ENCODE measurements at regions not wholly inside any gene's neighbourhood (a gene's known extent, or its start where the extent isn't known, plus 50 kb on each side); places are given as distances from the start of the nearest gene placed in this dataset.
"Not testable (repeated sequence)": the region's sequence is repeated elsewhere in the genome, so short reads cannot be mapped to it uniquely, and the experiment has no call there.

DNA sequence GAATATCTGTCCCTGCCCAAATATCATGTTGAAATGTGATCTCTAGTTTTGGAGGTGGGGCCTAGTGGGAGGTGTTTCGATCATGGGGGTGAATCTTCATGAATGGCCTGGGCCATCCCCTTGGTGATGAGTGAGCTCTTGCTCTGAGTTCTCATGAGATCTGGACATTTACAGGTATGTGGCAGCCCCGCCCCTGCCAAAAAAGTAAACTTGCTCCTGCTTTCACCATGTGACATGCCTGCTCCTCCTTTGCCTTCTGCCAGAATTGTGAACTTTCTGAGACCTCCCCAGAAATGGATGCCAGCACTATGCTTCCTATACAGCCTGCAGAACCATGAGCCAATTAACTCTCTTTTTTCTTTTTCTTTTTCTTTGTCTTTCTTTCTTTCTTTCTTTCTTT is 229.3 kb downstream of the POTEG start:
- H3K4me1 ChIP-seq (ENCODE audit: control insufficient read depth in 1 of 2, insufficient read depth in 2 of 2, low read depth in 1 of 2, low read length in 1 of 2), result not testable (repeated sequence)

GRCh38 chr14:19216480-19216879 is 217.7 kb downstream of the POTEG start:
- POLR2A ChIA-PET; CTCF ChIA-PET; H3K36me3 ChIP-seq (replicated peaks in 1 of 2; ENCODE audit: control insufficient read depth in 1 of 2, insufficient read depth in 2 of 2, low read length in 1 of 2); H3F3A ChIP-seq (replicated peaks; ENCODE audit: insufficient read depth); H2AFZ ChIP-seq (ENCODE audit: low read depth); H3K27ac ChIP-seq (ENCODE audit: low read depth in 2 of 2, low read length in 1 of 2); H3K9me2 ChIP-seq; H3K4me1 ChIP-seq (ENCODE audit: control insufficient read depth in 1 of 2, insufficient read depth in 2 of 2, low read depth in 1 of 2, low read length in 1 of 2); H3K9me3 ChIP-seq; H3K4me2 ChIP-seq; DNase-seq; H3K79me2 ChIP-seq (ENCODE audit: insufficient read depth); H3K4me3 ChIP-seq (ENCODE audit: low read depth in 2 of 2, low read length in 1 of 2); H3K27me3 ChIP-seq (ENCODE audit: insufficient read depth); H4K20me1 ChIP-seq (ENCODE audit: insufficient read depth); H3K9ac ChIP-seq: not testable (repeated sequence)
- WGBS (ENCODE audit: low lambda C conversion rate), result 13% methylated on average over 5 of the region's 9 CpGs

More for the DNA sequence above, 229.3 kb downstream of the POTEG start:
- H3K9ac ChIP-seq; CTCF ChIA-PET; H3K9me3 ChIP-seq; H2AFZ ChIP-seq (ENCODE audit: low read depth); H3K4me2 ChIP-seq; H3K27me3 ChIP-seq (ENCODE audit: insufficient read depth); H3F3A ChIP-seq (replicated peaks; ENCODE audit: insufficient read depth); H3K27ac ChIP-seq (ENCODE audit: low read depth in 2 of 2, low read length in 1 of 2); H4K20me1 ChIP-seq (ENCODE audit: insufficient read depth); H3K4me3 ChIP-seq (ENCODE audit: low read depth in 2 of 2, low read length in 1 of 2); H3K79me2 ChIP-seq (ENCODE audit: insufficient read depth); DNase-seq; POLR2A ChIA-PET; H3K36me3 ChIP-seq (replicated peaks in 1 of 2; ENCODE audit: control insufficient read depth in 1 of 2, insufficient read depth in 2 of 2, low read length in 1 of 2); H3K9me2 ChIP-seq: not testable (repeated sequence)
- WGBS (ENCODE audit: low lambda C conversion rate), result 0% methylated on average over 2 of the region's 2 CpGs

DNA sequence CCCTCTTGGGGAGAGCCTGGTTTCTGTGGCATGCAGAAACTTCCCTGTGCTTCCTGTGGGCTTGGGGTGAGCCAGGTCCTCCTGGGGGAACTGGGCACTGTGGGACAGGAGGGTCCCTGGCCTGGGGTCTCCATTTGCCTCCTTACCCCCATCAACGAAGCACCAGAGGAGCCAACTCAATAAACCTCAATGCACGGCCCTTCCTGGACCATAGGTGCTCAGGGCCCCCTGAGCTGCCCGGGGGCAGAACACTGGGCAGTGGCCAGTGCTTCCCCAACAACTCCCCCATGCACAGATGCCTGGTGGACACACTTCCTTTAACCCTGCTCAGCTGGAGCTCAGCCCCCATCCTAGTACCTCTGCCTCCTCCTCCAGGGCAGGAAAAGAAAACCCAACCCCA is 214.7 kb downstream of the POTEG start:
- H2AFZ ChIP-seq (ENCODE audit: low read depth); H3K9ac ChIP-seq; DNase-seq; H4K20me1 ChIP-seq (ENCODE audit: insufficient read depth); H3K4me3 ChIP-seq (ENCODE audit: low read depth in 2 of 2, low read length in 1 of 2); CTCF ChIA-PET; H3K79me2 ChIP-seq (ENCODE audit: insufficient read depth); H3K27me3 ChIP-seq (ENCODE audit: insufficient read depth); H3K9me2 ChIP-seq; POLR2A ChIA-PET; H3F3A ChIP-seq (replicated peaks; ENCODE audit: insufficient read depth); H3K9me3 ChIP-seq; H3K4me1 ChIP-seq (ENCODE audit: control insufficient read depth in 1 of 2, insufficient read depth in 2 of 2, low read depth in 1 of 2, low read length in 1 of 2); H3K4me2 ChIP-seq; H3K27ac ChIP-seq (ENCODE audit: low read depth in 2 of 2, low read length in 1 of 2); H3K36me3 ChIP-seq (replicated peaks in 1 of 2; ENCODE audit: control insufficient read depth in 1 of 2, insufficient read depth in 2 of 2, low read length in 1 of 2): not testable (repeated sequence)
- 0% methylated on average over 1 of the region's 3 CpGs for WGBS (ENCODE audit: low lambda C conversion rate)

GRCh38 chr14:19231421-19231820 is 202.7 kb downstream of the POTEG start:
- H2AFZ ChIP-seq (ENCODE audit: low read depth); H3K27ac ChIP-seq (ENCODE audit: low read depth in 2 of 2, low read length in 1 of 2); H3K9me3 ChIP-seq; H3K4me3 ChIP-seq (ENCODE audit: low read depth in 2 of 2, low read length in 1 of 2); H3K4me1 ChIP-seq (ENCODE audit: control insufficient read depth in 1 of 2, insufficient read depth in 2 of 2, low read depth in 1 of 2, low read length in 1 of 2); H3K79me2 ChIP-seq (ENCODE audit: insufficient read depth); H3K9ac ChIP-seq; H3K27me3 ChIP-seq (ENCODE audit: insufficient read depth); H3F3A ChIP-seq (replicated peaks; ENCODE audit: insufficient read depth); H3K36me3 ChIP-seq (replicated peaks in 1 of 2; ENCODE audit: control insufficient read depth in 1 of 2, insufficient read depth in 2 of 2, low read length in 1 of 2); DNase-seq; POLR2A ChIA-PET; CTCF ChIA-PET; H4K20me1 ChIP-seq (ENCODE audit: insufficient read depth); H3K9me2 ChIP-seq; H3K4me2 ChIP-seq: not testable (repeated sequence)
- 36% methylated on average over 5 of the region's 7 CpGs for WGBS (ENCODE audit: low lambda C conversion rate)

DNA sequence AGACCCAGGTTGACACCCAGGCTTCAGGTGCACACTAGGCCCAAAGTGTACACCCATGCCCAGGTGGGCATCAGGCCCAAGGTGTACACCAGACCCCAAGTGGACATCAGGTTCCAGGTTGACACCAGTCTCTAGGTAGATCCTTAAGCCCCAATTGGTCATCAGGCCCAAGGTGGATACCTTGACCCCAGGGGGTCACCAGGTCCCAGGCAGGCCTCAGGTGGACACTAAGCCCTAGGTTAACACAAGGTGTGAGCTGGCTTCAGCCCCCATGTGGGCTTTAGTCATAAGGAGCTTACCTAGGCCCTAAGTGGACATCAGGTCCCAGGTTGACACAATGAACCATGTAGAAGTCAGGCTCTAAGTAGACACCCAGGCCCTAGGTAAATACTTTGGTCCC is 200.1 kb downstream of the POTEG start:
- DNase-seq; H3K36me3 ChIP-seq (replicated peaks in 1 of 2; ENCODE audit: control insufficient read depth in 1 of 2, insufficient read depth in 2 of 2, low read length in 1 of 2); H3K27me3 ChIP-seq (ENCODE audit: insufficient read depth); H3K27ac ChIP-seq (ENCODE audit: low read depth in 2 of 2, low read length in 1 of 2); H3K4me3 ChIP-seq (ENCODE audit: low read depth in 2 of 2, low read length in 1 of 2); CTCF ChIA-PET; H3K4me1 ChIP-seq (ENCODE audit: control insufficient read depth in 1 of 2, insufficient read depth in 2 of 2, low read depth in 1 of 2, low read length in 1 of 2); H3K9me2 ChIP-seq; H4K20me1 ChIP-seq (ENCODE audit: insufficient read depth); H3K9me3 ChIP-seq; H3K9ac ChIP-seq; POLR2A ChIA-PET; H2AFZ ChIP-seq (ENCODE audit: low read depth); H3K79me2 ChIP-seq (ENCODE audit: insufficient read depth); H3F3A ChIP-seq (replicated peaks; ENCODE audit: insufficient read depth); H3K4me2 ChIP-seq: not testable (repeated sequence)

DNA sequence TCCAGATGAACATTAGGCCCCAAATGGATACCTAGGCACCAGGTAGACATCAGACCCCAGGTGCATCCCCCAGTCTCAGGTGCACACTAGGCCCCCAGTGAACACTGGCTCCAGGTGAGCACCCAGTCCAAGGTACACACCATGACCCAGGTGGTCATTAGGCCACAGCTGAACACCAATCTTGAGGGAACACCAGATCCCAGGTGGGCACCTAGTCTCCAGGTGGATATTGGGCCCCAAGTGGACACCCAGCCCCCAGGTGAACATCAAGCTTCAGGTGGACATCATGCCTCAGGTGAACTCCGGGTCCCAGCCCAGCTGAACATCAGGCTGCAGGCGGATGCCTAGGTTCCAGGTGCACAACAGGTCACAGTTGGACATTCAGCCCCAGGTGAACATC is 196.5 kb downstream of the POTEG start:
- H3K79me2 ChIP-seq (ENCODE audit: insufficient read depth); POLR2A ChIA-PET; H3K4me2 ChIP-seq; H3K27me3 ChIP-seq (ENCODE audit: insufficient read depth); H2AFZ ChIP-seq (ENCODE audit: low read depth); CTCF ChIA-PET; H3K27ac ChIP-seq (ENCODE audit: low read depth in 2 of 2, low read length in 1 of 2); H4K20me1 ChIP-seq (ENCODE audit: insufficient read depth); DNase-seq; H3K9ac ChIP-seq; H3F3A ChIP-seq (replicated peaks; ENCODE audit: insufficient read depth); H3K36me3 ChIP-seq (replicated peaks in 1 of 2; ENCODE audit: control insufficient read depth in 1 of 2, insufficient read depth in 2 of 2, low read length in 1 of 2); H3K9me3 ChIP-seq; H3K4me1 ChIP-seq (ENCODE audit: control insufficient read depth in 1 of 2, insufficient read depth in 2 of 2, low read depth in 1 of 2, low read length in 1 of 2); H3K4me3 ChIP-seq (ENCODE audit: low read depth in 2 of 2, low read length in 1 of 2); H3K9me2 ChIP-seq: not testable (repeated sequence)
- 0% methylated on average over 1 of the region's 2 CpGs for WGBS (ENCODE audit: low lambda C conversion rate)

- DNase-seq; CTCF ChIA-PET; POLR2A ChIA-PET; H3K9me3 ChIP-seq; H3K9ac ChIP-seq; H3K36me3 ChIP-seq (replicated peaks in 1 of 2; ENCODE audit: control insufficient read depth in 1 of 2, insufficient read depth in 2 of 2, low read length in 1 of 2); H3F3A ChIP-seq (replicated peaks; ENCODE audit: insufficient read depth); H3K4me3 ChIP-seq (ENCODE audit: low read depth in 2 of 2, low read length in 1 of 2); H2AFZ ChIP-seq (ENCODE audit: low read depth); H3K79me2 ChIP-seq (ENCODE audit: insufficient read depth); H3K4me1 ChIP-seq (ENCODE audit: control insufficient read depth in 1 of 2, insufficient read depth in 2 of 2, low read depth in 1 of 2, low read length in 1 of 2); H3K9me2 ChIP-seq; H4K20me1 ChIP-seq (ENCODE audit: insufficient read depth); H3K4me2 ChIP-seq; H3K27me3 ChIP-seq (ENCODE audit: insufficient read depth); H3K27ac ChIP-seq (ENCODE audit: low read depth in 2 of 2, low read length in 1 of 2): not testable (repeated sequence)
- WGBS (ENCODE audit: low lambda C conversion rate), result no CpG with 5 or more reads among the region's 3 CpGs
These were observed 195.6 kb downstream of the POTEG start for GRCh38 chr14:19238584-19238983.
